GM12875 (cell line): ENCODE measurements at regions not wholly inside any gene's neighbourhood (a gene's known extent, or its start where the extent isn't known, plus 50 kb on each side); places are given as distances from the start of the nearest gene placed in this dataset.

Experiments used
- H3K4me3 ChIP-seq: one replicate; pipeline ENCODE4 v1.5.1; 2011; ENCODE audit warnings: low read depth, low read length, control low read depth
- TF ChIP-seq, protein P1 (sequence below): IDR thresholded peaks from 2 replicates; pipeline ENCODE4 v1.5.1; 2011; ENCODE audit warnings: low read depth, mild to moderate bottlenecking, control low read depth, inconsistent platforms, low read length, moderate library complexity, borderline replicate concordance; ENCODE audit not compliant: insufficient read depth

DNA sequence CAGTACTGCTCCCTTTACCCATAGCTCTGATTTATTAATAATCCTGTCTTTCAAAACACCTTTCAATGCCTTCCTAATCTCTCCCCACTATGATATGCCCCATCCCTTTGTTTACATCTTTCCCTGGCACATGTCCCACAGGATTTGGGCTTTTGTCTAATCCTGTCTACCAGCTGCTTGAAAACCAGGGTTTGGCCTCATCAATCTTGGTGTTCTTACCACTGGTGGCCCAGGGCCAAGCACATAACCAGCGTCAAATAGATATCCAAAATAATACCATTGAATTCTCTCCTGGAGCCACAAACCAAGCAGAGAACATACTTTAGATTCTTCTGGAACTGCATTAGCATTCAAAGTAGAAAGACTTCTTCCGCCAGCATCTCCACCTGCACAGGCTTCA lies 104.8 kb upstream of the PPP2R3A start:
- TF ChIP-seq, protein P1, sequence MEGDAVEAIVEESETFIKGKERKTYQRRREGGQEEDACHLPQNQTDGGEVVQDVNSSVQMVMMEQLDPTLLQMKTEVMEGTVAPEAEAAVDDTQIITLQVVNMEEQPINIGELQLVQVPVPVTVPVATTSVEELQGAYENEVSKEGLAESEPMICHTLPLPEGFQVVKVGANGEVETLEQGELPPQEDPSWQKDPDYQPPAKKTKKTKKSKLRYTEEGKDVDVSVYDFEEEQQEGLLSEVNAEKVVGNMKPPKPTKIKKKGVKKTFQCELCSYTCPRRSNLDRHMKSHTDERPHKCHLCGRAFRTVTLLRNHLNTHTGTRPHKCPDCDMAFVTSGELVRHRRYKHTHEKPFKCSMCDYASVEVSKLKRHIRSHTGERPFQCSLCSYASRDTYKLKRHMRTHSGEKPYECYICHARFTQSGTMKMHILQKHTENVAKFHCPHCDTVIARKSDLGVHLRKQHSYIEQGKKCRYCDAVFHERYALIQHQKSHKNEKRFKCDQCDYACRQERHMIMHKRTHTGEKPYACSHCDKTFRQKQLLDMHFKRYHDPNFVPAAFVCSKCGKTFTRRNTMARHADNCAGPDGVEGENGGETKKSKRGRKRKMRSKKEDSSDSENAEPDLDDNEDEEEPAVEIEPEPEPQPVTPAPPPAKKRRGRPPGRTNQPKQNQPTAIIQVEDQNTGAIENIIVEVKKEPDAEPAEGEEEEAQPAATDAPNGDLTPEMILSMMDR = no peak
- no peak overlapping the region for H3K4me3 ChIP-seq

DNA sequence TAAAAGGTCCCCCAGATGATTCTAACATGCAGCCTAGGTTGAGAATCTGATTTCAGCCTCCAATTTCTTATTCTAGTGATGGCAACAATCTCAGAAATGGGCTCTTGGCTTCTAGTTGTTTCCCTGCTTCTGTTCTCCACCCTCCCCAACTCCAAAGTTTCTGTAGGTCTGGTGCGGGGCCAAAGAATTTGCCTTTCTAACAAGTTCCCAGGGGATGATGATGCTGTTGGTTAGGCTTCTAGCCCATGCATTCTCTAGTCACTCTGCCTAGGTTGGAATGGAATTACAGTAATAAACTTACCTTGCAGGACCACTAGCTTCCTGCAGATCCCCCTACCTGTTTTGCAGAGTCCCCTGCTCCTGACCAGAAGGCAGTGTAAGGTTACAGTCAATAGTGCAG lies 103.2 kb upstream of the PPP2R3A start:
- TF ChIP-seq, protein P1 = no peak
- no peak overlapping the region for H3K4me3 ChIP-seq

DNA sequence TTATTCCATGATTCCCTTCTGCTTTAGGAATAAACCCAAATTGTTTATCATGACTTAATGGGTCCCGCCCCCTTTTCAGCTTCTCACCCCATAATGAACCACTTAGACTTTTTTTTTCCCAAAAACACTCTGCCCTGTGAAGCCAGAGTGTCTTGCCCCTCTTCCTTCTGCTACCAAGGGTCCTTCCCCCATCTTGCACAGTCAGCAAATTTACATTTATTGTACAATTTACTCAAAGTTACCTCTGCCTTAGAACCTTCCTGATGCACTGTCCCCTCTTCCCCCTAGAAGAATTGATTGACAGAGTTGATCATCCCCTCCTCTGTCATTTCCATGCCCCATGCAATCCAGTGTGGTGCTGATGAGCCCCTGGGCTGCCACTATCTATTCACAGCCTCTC lies 101.5 kb upstream of the PPP2R3A start:
- no peak overlapping the region for H3K4me3 ChIP-seq
- TF ChIP-seq, protein P1 = no peak

DNA sequence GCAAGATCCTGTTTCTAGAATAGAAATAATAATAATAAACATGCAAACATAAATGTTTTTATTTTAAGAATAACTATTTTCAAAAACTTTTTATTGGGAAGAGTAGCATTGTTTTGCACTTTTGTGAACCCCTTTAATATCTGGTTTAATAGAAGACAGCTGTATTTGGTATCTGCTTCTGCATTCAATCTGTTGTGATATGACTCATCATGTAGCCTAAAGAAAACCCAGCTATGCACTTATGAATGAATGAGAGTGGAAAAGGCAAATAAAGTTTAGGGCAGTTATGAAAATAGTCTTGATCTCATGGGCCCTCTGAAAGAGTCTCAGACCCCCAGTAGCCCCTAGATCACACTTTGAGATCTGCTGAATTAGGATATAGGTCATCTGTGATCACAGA lies 100.4 kb upstream of the PPP2R3A start:
- TF ChIP-seq, protein P1 = no peak
- H3K4me3 ChIP-seq = no peak overlapping the region

DNA sequence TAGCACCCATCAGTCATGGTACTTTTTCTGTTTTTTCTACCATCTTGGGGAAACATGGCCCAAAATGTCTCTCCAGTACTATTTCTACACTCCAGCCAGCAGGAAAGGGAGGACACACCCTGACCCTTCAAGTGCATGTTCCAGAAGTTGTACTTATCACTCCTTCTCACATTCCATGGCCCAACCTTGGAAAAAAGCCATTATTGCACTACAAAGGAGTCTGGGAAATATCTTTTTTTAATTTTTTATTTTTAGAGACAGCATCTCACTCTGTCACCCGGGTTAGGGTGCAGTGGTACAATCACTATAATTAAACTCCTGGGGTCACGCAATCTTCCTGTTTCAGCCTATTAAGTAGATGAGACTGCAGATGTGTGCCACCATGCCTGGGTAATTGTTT lies 100.0 kb upstream of the PPP2R3A start:
- TF ChIP-seq, protein P1 = no peak
- no peak overlapping the region for H3K4me3 ChIP-seq

DNA sequence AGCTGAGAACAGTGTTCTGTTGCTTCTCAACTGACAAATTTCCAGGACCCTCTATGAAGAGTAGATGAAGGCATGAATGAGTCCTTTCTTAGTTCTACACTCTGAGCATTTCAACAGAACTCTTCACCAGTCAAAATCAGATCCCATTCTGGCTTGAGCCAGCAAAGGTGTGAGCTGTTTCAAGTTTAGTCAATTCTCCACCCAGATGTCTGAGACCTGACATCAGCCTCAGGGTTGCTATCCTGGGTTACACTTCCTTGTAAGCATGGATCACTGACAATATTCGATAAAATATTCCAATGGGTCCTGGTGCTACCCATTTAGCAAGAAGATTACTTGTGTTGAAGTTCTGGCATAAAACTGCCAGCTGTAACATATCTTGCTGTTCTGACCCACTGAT lies 97.6 kb upstream of the PPP2R3A start:
- TF ChIP-seq, protein P1 = no peak
- no peak overlapping the region for H3K4me3 ChIP-seq

DNA sequence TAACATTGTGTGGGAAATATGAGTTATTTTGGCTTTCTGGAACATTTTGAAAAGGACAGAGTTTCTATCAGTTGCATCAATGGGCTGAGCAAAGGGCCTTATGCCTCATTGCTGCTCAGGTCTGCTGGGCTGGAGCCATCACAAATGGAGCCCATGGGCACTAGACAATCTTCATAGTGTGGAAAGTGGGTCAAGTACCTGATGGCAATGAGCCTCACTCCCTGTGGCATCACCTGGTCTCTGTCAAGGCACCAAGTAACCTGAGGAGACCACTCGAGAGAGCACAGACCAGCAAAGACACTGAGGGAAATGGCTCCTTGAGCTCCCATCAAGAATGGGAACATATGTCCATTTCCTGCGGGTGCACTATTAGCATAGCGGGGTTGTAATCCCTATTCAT lies 96.7 kb upstream of the PPP2R3A start:
- TF ChIP-seq, protein P1 = no peak
- no peak overlapping the region for H3K4me3 ChIP-seq
